ENCODE measurements at regions not wholly inside any gene's neighbourhood (a gene's known extent, or its start where the extent isn't known, plus 50 kb on each side); places are given as distances from the start of the nearest gene placed in this dataset.

GRCh38 chr20:53743607-53744260 lies 150.1 kb upstream of the ZNF217 start:
- H3K27me3 ChIP-seq (ENCODE audit: control insufficient read depth, insufficient read depth, low read length): no peaks in the 10 kb centered on the region
- no peaks in the 10 kb centered on the region for H3K36me3 ChIP-seq (ENCODE audit: control insufficient read depth, insufficient read depth, low read length)
- H3K4me1 ChIP-seq (ENCODE audit: control insufficient read depth, insufficient read depth, low read length): peaks cover 26% of the 10 kb centered on the region
- H3K4me3 ChIP-seq (ENCODE audit: low read length): no peak overlapping the region
- no peak overlapping the region for H3K9ac ChIP-seq (ENCODE audit: low read length)
- no peaks in the 10 kb centered on the region for H3K9me3 ChIP-seq (ENCODE audit: control insufficient read depth, low read length)

- Histone ChIP-seq H3K4me3 (ENCODE audit: low read length) (no peak overlapping the region), H3K9ac (ENCODE audit: low read length) (no peak overlapping the region), H3K9me3 (ENCODE audit: control insufficient read depth, low read length) (no peaks in the 10 kb centered on the region), H3K4me1 (ENCODE audit: control insufficient read depth, insufficient read depth, low read length) (peaks cover 34% of the 10 kb centered on the region), H3K36me3 (ENCODE audit: control insufficient read depth, insufficient read depth, low read length) (no peaks in the 10 kb centered on the region), H3K27me3 (ENCODE audit: control insufficient read depth, insufficient read depth, low read length) (no peaks in the 10 kb centered on the region)
These were observed 149.0 kb upstream of the ZNF217 start for GRCh38 chr20:53742685-53743081.

GRCh38 chr20:53741726-53742028 lies 148.0 kb upstream of the ZNF217 start:
- Histone ChIP-seq H3K9me3 (ENCODE audit: control insufficient read depth, low read length) (no peaks in the 10 kb centered on the region), H3K27me3 (ENCODE audit: control insufficient read depth, insufficient read depth, low read length) (no peaks in the 10 kb centered on the region), H3K4me1 (ENCODE audit: control insufficient read depth, insufficient read depth, low read length) (peaks cover 45% of the 10 kb centered on the region), H3K36me3 (ENCODE audit: control insufficient read depth, insufficient read depth, low read length) (no peaks in the 10 kb centered on the region), H3K9ac (ENCODE audit: low read length) (no peak overlapping the region), H3K4me3 (ENCODE audit: low read length) (no peak overlapping the region)

- Histone ChIP-seq H3K4me1 (ENCODE audit: control insufficient read depth, insufficient read depth, low read length) (peaks cover 55% of the 10 kb centered on the region), H3K9ac (ENCODE audit: low read length) (peak overlapping the region; percentile 80), H3K4me3 (ENCODE audit: low read length) (peak overlapping the region; percentile 32)
These were observed 146.5 kb upstream of the ZNF217 start for GRCh38 chr20:53739799-53740785.

GRCh38 chr20:53738945-53739798 lies 145.5 kb upstream of the ZNF217 start:
- Histone ChIP-seq H3K4me1 (ENCODE audit: control insufficient read depth, insufficient read depth, low read length) (peaks cover 55% of the 10 kb centered on the region), H3K9ac (ENCODE audit: low read length) (peak overlapping the region; percentile 80), H3K36me3 (ENCODE audit: control insufficient read depth, insufficient read depth, low read length) (no peaks in the 10 kb centered on the region), H3K27me3 (ENCODE audit: control insufficient read depth, insufficient read depth, low read length) (no peaks in the 10 kb centered on the region), H3K4me3 (ENCODE audit: low read length) (peak overlapping the region; percentile 32), H3K9me3 (ENCODE audit: control insufficient read depth, low read length) (no peaks in the 10 kb centered on the region)

More at GRCh38 chr20:53739799-53740785, 146.5 kb upstream of the ZNF217 start:
- H3K9me3 ChIP-seq (ENCODE audit: control insufficient read depth, low read length): no peaks in the 10 kb centered on the region
- H3K36me3 ChIP-seq (ENCODE audit: control insufficient read depth, insufficient read depth, low read length): no peaks in the 10 kb centered on the region
- H3K27me3 ChIP-seq (ENCODE audit: control insufficient read depth, insufficient read depth, low read length): no peaks in the 10 kb centered on the region

GRCh38 chr20:53738039-53738944 lies 144.7 kb upstream of the ZNF217 start:
- Histone ChIP-seq H3K4me1 (ENCODE audit: control insufficient read depth, insufficient read depth, low read length) (peaks cover 55% of the 10 kb centered on the region), H3K4me3 (ENCODE audit: low read length) (peak overlapping the region; percentile 42), H3K9me3 (ENCODE audit: control insufficient read depth, low read length) (no peaks in the 10 kb centered on the region), H3K27me3 (ENCODE audit: control insufficient read depth, insufficient read depth, low read length) (no peaks in the 10 kb centered on the region), H3K9ac (ENCODE audit: low read length) (peak overlapping the region; percentile 80), H3K36me3 (ENCODE audit: control insufficient read depth, insufficient read depth, low read length) (no peaks in the 10 kb centered on the region)

GRCh38 chr20:53737396-53738038 lies 143.9 kb upstream of the ZNF217 start:
- peaks cover 55% of the 10 kb centered on the region for H3K4me1 ChIP-seq (ENCODE audit: control insufficient read depth, insufficient read depth, low read length)
- H3K36me3 ChIP-seq (ENCODE audit: control insufficient read depth, insufficient read depth, low read length): no peaks in the 10 kb centered on the region
- H3K9ac ChIP-seq (ENCODE audit: low read length): peak overlapping the region; percentile 80
- no peaks in the 10 kb centered on the region for H3K9me3 ChIP-seq (ENCODE audit: control insufficient read depth, low read length)
- H3K27me3 ChIP-seq (ENCODE audit: control insufficient read depth, insufficient read depth, low read length): no peaks in the 10 kb centered on the region
- peak overlapping the region; percentile 42 for H3K4me3 ChIP-seq (ENCODE audit: low read length)

GRCh38 chr20:53736757-53737395 lies 143.2 kb upstream of the ZNF217 start:
- Histone ChIP-seq H3K9me3 (ENCODE audit: control insufficient read depth, low read length) (no peaks in the 10 kb centered on the region), H3K4me3 (ENCODE audit: low read length) (peak overlapping the region; percentile 42), H3K4me1 (ENCODE audit: control insufficient read depth, insufficient read depth, low read length) (peaks cover 55% of the 10 kb centered on the region), H3K27me3 (ENCODE audit: control insufficient read depth, insufficient read depth, low read length) (no peaks in the 10 kb centered on the region), H3K36me3 (ENCODE audit: control insufficient read depth, insufficient read depth, low read length) (no peaks in the 10 kb centered on the region), H3K9ac (ENCODE audit: low read length) (peak overlapping the region; percentile 80)

GRCh38 chr20:53736122-53736756 lies 142.6 kb upstream of the ZNF217 start:
- no peaks in the 10 kb centered on the region for H3K9me3 ChIP-seq (ENCODE audit: control insufficient read depth, low read length)
- no peak overlapping the region for H3K4me3 ChIP-seq (ENCODE audit: low read length)
- peaks cover 50% of the 10 kb centered on the region for H3K4me1 ChIP-seq (ENCODE audit: control insufficient read depth, insufficient read depth, low read length)
- H3K36me3 ChIP-seq (ENCODE audit: control insufficient read depth, insufficient read depth, low read length): no peaks in the 10 kb centered on the region
- H3K9ac ChIP-seq (ENCODE audit: low read length): no peak overlapping the region
- H3K27me3 ChIP-seq (ENCODE audit: control insufficient read depth, insufficient read depth, low read length): no peaks in the 10 kb centered on the region

- peaks cover 44% of the 10 kb centered on the region for H3K4me1 ChIP-seq (ENCODE audit: control insufficient read depth, insufficient read depth, low read length)
- H3K36me3 ChIP-seq (ENCODE audit: control insufficient read depth, insufficient read depth, low read length): no peaks in the 10 kb centered on the region
- no peaks in the 10 kb centered on the region for H3K27me3 ChIP-seq (ENCODE audit: control insufficient read depth, insufficient read depth, low read length)
- no peaks in the 10 kb centered on the region for H3K9me3 ChIP-seq (ENCODE audit: control insufficient read depth, low read length)
- no peak overlapping the region for H3K9ac ChIP-seq (ENCODE audit: low read length)
- H3K4me3 ChIP-seq (ENCODE audit: low read length): no peak overlapping the region
These were observed 142.0 kb upstream of the ZNF217 start for GRCh38 chr20:53735536-53736050.
